BLaER1 treated with 17β-estradiol and CSF1 and Interleukin-3, amounts not matched to agents 10 nM and 100 nM (cell line): ENCODE measurements at regions not wholly inside any gene's neighbourhood (a gene's known extent, or its start where the extent isn't known, plus 50 kb on each side); places are given as distances from the start of the nearest gene placed in this dataset.

Source experiments
- H3K27ac ChIP-seq, 11 experiments: shearing (Covaris generic); formaldehyde crosslinking; 2 replicates each; pipeline ENCODE4 v1.8.1; 2022
- H3K27me3 ChIP-seq, 11 experiments: shearing (Covaris generic); formaldehyde crosslinking; 2 replicates each; pipeline ENCODE4 v1.8.1; 2022
- H3K36me3 ChIP-seq, 11 experiments: shearing (Covaris generic); formaldehyde crosslinking; 2 replicates each; pipeline ENCODE4 v1.8.1; 2022
- H3K4me1 ChIP-seq, 10 experiments: shearing (Covaris generic); formaldehyde crosslinking; 2 replicates each; pipeline ENCODE4 v1.8.1; 2022
- H3K4me2 ChIP-seq, 11 experiments: shearing (Covaris generic); formaldehyde crosslinking; 2 replicates each; pipeline ENCODE4 v1.8.1; 2022
- H3K4me3 ChIP-seq, 10 experiments: shearing (Covaris generic); formaldehyde crosslinking; 2 replicates each; pipeline ENCODE4 v1.8.1; 2022
- H3K9ac ChIP-seq, 11 experiments: shearing (Covaris generic); formaldehyde crosslinking; 2 replicates each; pipeline ENCODE4 v1.8.1; 2022
- H3K9me3 ChIP-seq, 11 experiments: shearing (Covaris generic); formaldehyde crosslinking; replicated peaks in 1 of 11; 2 replicates each; pipeline ENCODE4 v1.8.1; 2022
- H4K20me1 ChIP-seq, 11 experiments: shearing (Covaris generic); formaldehyde crosslinking; 2 replicates each; pipeline ENCODE4 v1.8.1; 2022
- Cebpa-rat ChIP-seq, 11 experiments: shearing (Covaris generic); IDR thresholded peaks; 2 replicates each; pipeline ENCODE4 v1.8.1; 2022

- Histone ChIP-seq H3K36me3 (no peaks in the 10 kb centered on the region), H3K27ac (no peak overlapping the region), H3K4me1 (peaks cover 0 to 20% (median 10%) of the 10 kb centered on the region in 10 experiments; a peak in 15 of 20 replicates), H3K9me3 (peaks cover 0 to 13% (median 0%) of the 10 kb centered on the region in 11 experiments; a peak in 1 of 22 replicates), H4K20me1 (no peaks in the 10 kb centered on the region), H3K4me3 (no peak overlapping the region), H3K9ac (no peak overlapping the region), H3K4me2 (no peak overlapping the region), H3K27me3 (no peaks in the 10 kb centered on the region)
- TF ChIP-seq Cebpa-rat (IDR thresholded peaks at IDR 0.05), result no peak
These were observed 388.9 kb downstream of the KCNRG start for GRCh38 chr13:50404116-50404515.

- no peak overlapping the region for H3K4me3 ChIP-seq
- no peak overlapping the region for H3K4me2 ChIP-seq
- H3K27ac ChIP-seq, result no peak overlapping the region
- H3K4me1 ChIP-seq, result peaks cover 0 to 20% (median 10%) of the 10 kb centered on the region in 10 experiments; a peak in 15 of 20 replicates
- H3K36me3 ChIP-seq, result no peaks in the 10 kb centered on the region
- H3K9ac ChIP-seq, result no peak overlapping the region
- H3K9me3 ChIP-seq, result peaks cover 0 to 8% (median 0%) of the 10 kb centered on the region in 11 experiments; a peak in 1 of 22 replicates
- no peaks in the 10 kb centered on the region for H3K27me3 ChIP-seq
- H4K20me1 ChIP-seq, result no peaks in the 10 kb centered on the region
- no peak for TF ChIP-seq Cebpa-rat (IDR thresholded peaks at IDR 0.05)
These were observed 389.5 kb downstream of the KCNRG start for GRCh38 chr13:50404769-50405168.

GRCh38 chr13:50406831-50407230 lies 391.6 kb downstream of the KCNRG start:
- no peak overlapping the region for H3K9ac ChIP-seq
- peak overlapping the region in 8 of 11 experiments; percentile 7 to 51 (median 24); a peak in 10 of 22 replicates for H3K4me2 ChIP-seq
- H3K9me3 ChIP-seq, result peaks cover 0 to 8% (median 0%) of the 10 kb centered on the region in 11 experiments; a peak in 1 of 22 replicates
- H3K4me3 ChIP-seq, result no peak overlapping the region
- no peaks in the 10 kb centered on the region for H3K27me3 ChIP-seq
- H3K36me3 ChIP-seq, result no peaks in the 10 kb centered on the region
- TF ChIP-seq Cebpa-rat (IDR thresholded peaks at IDR 0.05), result no peak
- H4K20me1 ChIP-seq, result no peaks in the 10 kb centered on the region
- H3K27ac ChIP-seq, result no peak overlapping the region
- peaks cover 0 to 11% (median 8%) of the 10 kb centered on the region in 10 experiments; a peak in 13 of 20 replicates for H3K4me1 ChIP-seq

- Histone ChIP-seq H3K27me3 (no peaks in the 10 kb centered on the region), H3K4me1 (peaks cover 0 to 11% (median 8%) of the 10 kb centered on the region in 10 experiments; a peak in 11 of 20 replicates), H3K36me3 (no peaks in the 10 kb centered on the region), H3K4me2 (no peak overlapping the region), H3K27ac (no peak overlapping the region), H3K9me3 (peaks cover 0 to 4% (median 0%) of the 10 kb centered on the region in 11 experiments; a peak in 1 of 22 replicates), H3K4me3 (no peak overlapping the region), H4K20me1 (no peaks in the 10 kb centered on the region), H3K9ac (no peak overlapping the region)
- no peak for TF ChIP-seq Cebpa-rat (IDR thresholded peaks at IDR 0.05)
These were observed 392.8 kb downstream of the KCNRG start for GRCh38 chr13:50408068-50408467.

GRCh38 chr13:50409220-50409619 lies 394.0 kb downstream of the KCNRG start:
- Histone ChIP-seq H3K4me3 (no peak overlapping the region), H3K4me2 (no peak overlapping the region), H3K27me3 (no peaks in the 10 kb centered on the region), H3K9me3 (no peaks in the 10 kb centered on the region), H3K9ac (no peak overlapping the region), H3K27ac (no peak overlapping the region), H4K20me1 (no peaks in the 10 kb centered on the region), H3K36me3 (no peaks in the 10 kb centered on the region), H3K4me1 (peaks cover 0 to 11% (median 8%) of the 10 kb centered on the region in 10 experiments; a peak in 11 of 20 replicates)
- TF ChIP-seq Cebpa-rat (IDR thresholded peaks at IDR 0.05), result no peak

GRCh38 chr13:50410921-50411746 lies 395.9 kb downstream of the KCNRG start:
- no peak overlapping the region for H3K9ac ChIP-seq
- no peak for TF ChIP-seq Cebpa-rat (IDR thresholded peaks at IDR 0.05)
- no peak overlapping the region for H3K4me2 ChIP-seq

GRCh38 chr13:50412046-50412617 lies 396.9 kb downstream of the KCNRG start:
- peaks cover 0 to 1% (median 0%) of the 10 kb centered on the region in 10 experiments; a peak in 4 of 20 replicates for H3K4me1 ChIP-seq
- H3K27me3 ChIP-seq, result no peaks in the 10 kb centered on the region
- H4K20me1 ChIP-seq, result no peaks in the 10 kb centered on the region
- no peak for TF ChIP-seq Cebpa-rat (IDR thresholded peaks at IDR 0.05)
- no peaks in the 10 kb centered on the region for H3K36me3 ChIP-seq
- H3K9ac ChIP-seq, result no peak overlapping the region
- no peak overlapping the region for H3K4me3 ChIP-seq
- H3K9me3 ChIP-seq, result peaks cover 10 to 18% (median 13%) of the 10 kb centered on the region in 11 experiments; a peak in 15 of 22 replicates
- no peak overlapping the region for H3K4me2 ChIP-seq
- no peak overlapping the region for H3K27ac ChIP-seq

More at GRCh38 chr13:50410921-50411746, 395.9 kb downstream of the KCNRG start:
- peaks cover 8 to 14% (median 11%) of the 10 kb centered on the region in 11 experiments; a peak in 15 of 22 replicates for H3K9me3 ChIP-seq
- H3K4me3 ChIP-seq, result no peak overlapping the region
- H3K27me3 ChIP-seq, result no peaks in the 10 kb centered on the region
- peaks cover 0 to 11% (median 8%) of the 10 kb centered on the region in 10 experiments; a peak in 11 of 20 replicates for H3K4me1 ChIP-seq
- H3K36me3 ChIP-seq, result no peaks in the 10 kb centered on the region
- no peak overlapping the region for H3K27ac ChIP-seq
- no peaks in the 10 kb centered on the region for H4K20me1 ChIP-seq

- Histone ChIP-seq H3K27me3 (no peaks in the 10 kb centered on the region), H3K9ac (no peak overlapping the region), H3K4me3 (no peak overlapping the region), H3K9me3 (peaks cover 10 to 18% (median 13%) of the 10 kb centered on the region in 11 experiments; a peak in 15 of 22 replicates), H3K4me1 (no peaks in the 10 kb centered on the region), H3K36me3 (no peaks in the 10 kb centered on the region), H4K20me1 (no peaks in the 10 kb centered on the region), H3K27ac (no peak overlapping the region), H3K4me2 (no peak overlapping the region)
- TF ChIP-seq Cebpa-rat (IDR thresholded peaks at IDR 0.05), result no peak
These were observed 399.4 kb downstream of the KCNRG start for GRCh38 chr13:50414640-50415039.

GRCh38 chr13:50415428-50415827 lies 400.2 kb downstream of the KCNRG start:
- no peaks in the 10 kb centered on the region for H4K20me1 ChIP-seq
- no peak overlapping the region for H3K27ac ChIP-seq
- H3K4me2 ChIP-seq, result no peak overlapping the region
- no peak overlapping the region for H3K9ac ChIP-seq
- H3K36me3 ChIP-seq, result no peaks in the 10 kb centered on the region
- H3K4me3 ChIP-seq, result no peak overlapping the region
- H3K4me1 ChIP-seq, result no peaks in the 10 kb centered on the region
- TF ChIP-seq Cebpa-rat (IDR thresholded peaks at IDR 0.05), result no peak
- no peaks in the 10 kb centered on the region for H3K27me3 ChIP-seq
- peaks cover 10 to 18% (median 13%) of the 10 kb centered on the region in 11 experiments; a peak in 15 of 22 replicates for H3K9me3 ChIP-seq
